PC-3 (cell line): ENCODE measurements at regions not wholly inside any gene's neighbourhood (a gene's known extent, or its start where the extent isn't known, plus 50 kb on each side); places are given as distances from the start of the nearest gene placed in this dataset.

Experiments used
- ATAC-seq: fragments of 200-7000 bp; cut with Tn5 transposase; 2 replicates; pipeline ENCODE4 v1.9.1; 2020; ENCODE audit warnings: mild to moderate bottlenecking, moderate library complexity
- BruUV-seq: library from RNA; stranded (reverse); fragments of 400-500 nt; replicated peaks from 2 replicates; lab custom pipeline; 2021; lab: Mats Ljungman, UMichigan
- CTCF ChIA-PET: fragments of 300-600 bp; sonication (Branson Sonifier 250); formaldehyde crosslinking; loops from one replicate; lab custom pipeline; 2022; ENCODE audit warnings: antibody characterized with exemption; lab: Charles Lee
- POLR2A ChIA-PET: fragments of 300-600 bp; sonication (Branson Sonifier 250); formaldehyde crosslinking; loops from one replicate; lab custom pipeline; 2022; ENCODE audit warnings: antibody characterized with exemption; ENCODE audit not compliant: unreplicated experiment; lab: Charles Lee
- DNase-seq: peaks from one replicate; pipeline ENCODE4 v3.0.0-alpha.2; 2015
- H2AFZ ChIP-seq: fragments of 300-600 bp; sonication (generic); 2 replicates; pipeline ENCODE4 v1.6.0; 2016; ENCODE audit warnings: antibody characterized with exemption, low read length
- H3F3A ChIP-seq: fragments of 300-600 bp; sonication (generic); one replicate; pipeline ENCODE4 v1.6.0; 2017; ENCODE audit warnings: antibody characterized with exemption, low read length, control low read depth, mild to moderate bottlenecking; ENCODE audit not compliant: unreplicated experiment
- H3K27ac ChIP-seq: fragments of 300-600 bp; sonication (generic); 2 replicates; pipeline ENCODE4 v1.5.1; 2016; ENCODE audit warnings: mild to moderate bottlenecking, low read length
- H3K27me3 ChIP-seq: fragments of 300-600 bp; sonication (generic); 2 replicates; pipeline ENCODE4 v1.6.1; 2016; ENCODE audit warnings: low read length, mixed read lengths
- H3K36me3 ChIP-seq: fragments of 300-600 bp; sonication (generic); 2 replicates; pipeline ENCODE4 v1.6.1; 2016; ENCODE audit warnings: low read depth, mixed run types, low read length, mixed read lengths
- H3K4me1 ChIP-seq: fragments of 300-600 bp; sonication (generic); 2 replicates; pipeline ENCODE4 v1.5.1; 2016; ENCODE audit warnings: low read length; ENCODE audit not compliant: insufficient read depth
- H3K4me2 ChIP-seq: fragments of 300-600 bp; sonication (generic); 2 replicates; pipeline ENCODE4 v1.6.0; 2016; ENCODE audit warnings: low read length
- H3K4me3 ChIP-seq: fragments of 300-600 bp; sonication (generic); 2 replicates; pipeline ENCODE4 v1.5.1; 2016; ENCODE audit warnings: mild to moderate bottlenecking, low read length, mixed read lengths
- H3K79me2 ChIP-seq: fragments of 300-600 bp; sonication (generic); 2 replicates; pipeline ENCODE4 v1.6.1; 2017; ENCODE audit warnings: low read length, mixed read lengths
- H3K9ac ChIP-seq: fragments of 300-600 bp; sonication (generic); 2 replicates; pipeline ENCODE4 v1.6.0; 2016; ENCODE audit warnings: mild to moderate bottlenecking, low read length
- H3K9me2 ChIP-seq: fragments of 300-600 bp; sonication (generic); replicated peaks from 2 replicates; pipeline ENCODE4 v1.6.1; 2016; ENCODE audit warnings: mixed run types, low read length, mixed read lengths
- H3K9me3 ChIP-seq: fragments of 300-600 bp; sonication (generic); 2 replicates; pipeline ENCODE4 v1.6.1; 2016; ENCODE audit warnings: low read length, mixed read lengths
- H4K20me1 ChIP-seq: fragments of 300-600 bp; sonication (generic); 2 replicates; pipeline ENCODE4 v1.6.1; 2016; ENCODE audit warnings: low read length, mixed read lengths
- EZH2 ChIP-seq: fragments of 300-600 bp; sonication (generic); IDR thresholded peaks from one replicate; pipeline ENCODE4 v1.6.1; 2017; ENCODE audit warnings: antibody characterized with exemption, mild to moderate bottlenecking, low read length; ENCODE audit not compliant: unreplicated experiment
- EZH2phosphoT487 ChIP-seq: fragments of 300-600 bp; sonication (generic); IDR thresholded peaks from 2 replicates; pipeline ENCODE4 v1.6.1; 2018; ENCODE audit warnings: mild to moderate bottlenecking, antibody characterized with exemption, low read length, borderline replicate concordance
- intact Hi-C: fragments of 100-400 bp; cut with micrococcal nuclease; formaldehyde crosslinking; loops from 2 replicates; pipeline ENCODE4 v1.9.0; 2023
- TF ChIP-seq, protein P1 (sequence below): fragments of 300-600 bp; sonication (generic); conservative IDR thresholded peaks from 2 replicates; pipeline ENCODE4 v1.5.1; 2017; ENCODE audit warnings: antibody characterized with exemption, low read depth, mild to moderate bottlenecking, low read length

DNA sequence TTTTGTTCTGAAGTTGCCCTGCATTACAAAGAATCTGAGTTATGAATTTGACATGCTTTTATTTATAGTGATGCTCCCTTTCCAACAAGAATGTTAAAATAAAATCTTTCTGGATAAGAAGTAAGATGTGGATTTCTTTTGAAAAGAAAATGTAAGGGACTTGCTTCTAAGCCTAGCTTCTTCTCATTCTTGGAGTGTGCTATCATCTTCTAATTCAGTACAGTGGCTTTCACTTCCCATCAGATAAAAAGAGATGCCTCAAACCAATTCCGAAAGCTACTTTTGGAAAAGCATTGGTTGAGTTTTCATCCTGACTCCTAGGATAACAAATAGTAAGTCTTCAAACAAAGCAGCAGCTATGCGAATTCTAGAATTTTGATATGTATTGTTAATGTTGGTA, 197.0 kb upstream of the ZPLD1 start:
- no peaks in the 10 kb centered on the region for H3K79me2 ChIP-seq
- no peaks in the 10 kb centered on the region for H4K20me1 ChIP-seq
- H3K27ac ChIP-seq = peak overlapping the region; percentile 92
- H3K4me3 ChIP-seq = 0 out of 2 replicates have a peak overlapping the region, but pooled peaks have one; percentile 2
- no peak for DNase-seq
- POLR2A ChIA-PET = interaction anchor here (0.6 to 0.7 kb wide), 2 partner anchors 163 to 287 kb away, joined by 3 to 5 read pairs; no protein-coding TSS in a partner anchor
- H3K4me2 ChIP-seq = peak overlapping the region; percentile 59
- H3K4me1 ChIP-seq = peaks cover 56% of the 10 kb centered on the region
- no peaks in the 10 kb centered on the region for H3K9me2 ChIP-seq
- BruUV-seq = TSS peak; percentile 74
- TF ChIP-seq, protein P1, sequence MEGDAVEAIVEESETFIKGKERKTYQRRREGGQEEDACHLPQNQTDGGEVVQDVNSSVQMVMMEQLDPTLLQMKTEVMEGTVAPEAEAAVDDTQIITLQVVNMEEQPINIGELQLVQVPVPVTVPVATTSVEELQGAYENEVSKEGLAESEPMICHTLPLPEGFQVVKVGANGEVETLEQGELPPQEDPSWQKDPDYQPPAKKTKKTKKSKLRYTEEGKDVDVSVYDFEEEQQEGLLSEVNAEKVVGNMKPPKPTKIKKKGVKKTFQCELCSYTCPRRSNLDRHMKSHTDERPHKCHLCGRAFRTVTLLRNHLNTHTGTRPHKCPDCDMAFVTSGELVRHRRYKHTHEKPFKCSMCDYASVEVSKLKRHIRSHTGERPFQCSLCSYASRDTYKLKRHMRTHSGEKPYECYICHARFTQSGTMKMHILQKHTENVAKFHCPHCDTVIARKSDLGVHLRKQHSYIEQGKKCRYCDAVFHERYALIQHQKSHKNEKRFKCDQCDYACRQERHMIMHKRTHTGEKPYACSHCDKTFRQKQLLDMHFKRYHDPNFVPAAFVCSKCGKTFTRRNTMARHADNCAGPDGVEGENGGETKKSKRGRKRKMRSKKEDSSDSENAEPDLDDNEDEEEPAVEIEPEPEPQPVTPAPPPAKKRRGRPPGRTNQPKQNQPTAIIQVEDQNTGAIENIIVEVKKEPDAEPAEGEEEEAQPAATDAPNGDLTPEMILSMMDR = no peak
- TF ChIP-seq EZH2phosphoT487 = no peak
- TF ChIP-seq EZH2 = no peak
- H3K9ac ChIP-seq = peak overlapping the region; percentile 70
- intact Hi-C loops = loop anchor here (1.0 to 2.0 kb wide), 7 partner anchors 61 to 291 kb away; no protein-coding TSS in a partner anchor
- ATAC-seq = no peak
- H3K9me3 ChIP-seq = no peaks in the 10 kb centered on the region
- H3K36me3 ChIP-seq = no peaks in the 10 kb centered on the region
- CTCF ChIA-PET = interaction anchor here (1.0 to 3.1 kb wide), 3 partner anchors 9 to 299 kb away, joined by 4 to 27 read pairs (median 5); no protein-coding TSS in a partner anchor
- H3F3A ChIP-seq = peaks cover 6% of the 10 kb centered on the region
- H3K27me3 ChIP-seq = no peaks in the 10 kb centered on the region
- no peak overlapping the region for H2AFZ ChIP-seq

DNA sequence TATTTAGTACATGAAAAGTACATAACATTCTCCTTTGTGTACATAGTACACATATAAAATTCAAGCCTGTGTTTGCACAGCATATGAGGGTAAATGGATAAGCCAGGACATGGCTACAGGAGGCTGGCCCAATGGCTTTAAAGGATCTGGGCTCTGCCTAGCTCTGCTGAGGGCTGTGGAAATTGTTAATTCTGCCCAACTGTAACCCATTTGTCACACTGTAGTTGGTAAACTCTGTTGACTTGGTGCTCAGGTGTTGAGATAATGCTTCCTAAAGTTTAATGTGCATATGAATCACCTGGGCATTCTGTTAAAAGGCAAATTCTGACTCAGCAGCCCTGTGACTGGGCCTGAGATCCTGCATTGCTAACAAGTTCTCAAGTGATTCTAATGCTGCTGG, 196.5 kb upstream of the ZPLD1 start:
- Histone ChIP-seq H3K27ac (peak overlapping the region; percentile 92), H3K4me2 (peak overlapping the region; percentile 61), H3K9me2 (no peaks in the 10 kb centered on the region), H3K9ac (peak overlapping the region; percentile 70), H3K79me2 (no peaks in the 10 kb centered on the region), H2AFZ (peak overlapping the region; percentile 34), H3F3A (peaks cover 6% of the 10 kb centered on the region), H3K4me3 (peak overlapping the region; percentile 9; the same call in 1 of the 2 replicates), H3K36me3 (no peaks in the 10 kb centered on the region), H3K4me1 (peaks cover 54% of the 10 kb centered on the region), H3K9me3 (no peaks in the 10 kb centered on the region), H4K20me1 (no peaks in the 10 kb centered on the region), H3K27me3 (no peaks in the 10 kb centered on the region)
- CTCF ChIA-PET = interaction anchor here (1.0 to 3.1 kb wide), 3 partner anchors 9 to 298 kb away, joined by 4 to 27 read pairs (median 5); no protein-coding TSS in a partner anchor
- peak; percentile 93 for ATAC-seq
- DNase-seq = peak; percentile 97
- TF ChIP-seq, protein P1 = no peak
- no peak for TF ChIP-seq EZH2phosphoT487
- TF ChIP-seq EZH2 = no peak
- BruUV-seq = no TSS peak
- POLR2A ChIA-PET = interaction anchor here (0.6 kb wide), 1 partner anchor 163 kb away, joined by 5 read pairs; no protein-coding TSS in a partner anchor
- intact Hi-C loops = loop anchor here (1.0 to 2.0 kb wide), 6 partner anchors 61 to 246 kb away; no protein-coding TSS in a partner anchor

GRCh38 chr3:102240720-102241119, 194.1 kb upstream of the ZPLD1 start:
- H3K4me2 ChIP-seq = no peak overlapping the region
- intact Hi-C loops = no loop called here
- no peak for TF ChIP-seq EZH2phosphoT487
- TF ChIP-seq, protein P1 = no peak
- no peak for TF ChIP-seq EZH2
- no peak for ATAC-seq
- H3K9me2 ChIP-seq = no peaks in the 10 kb centered on the region
- no peak overlapping the region for H2AFZ ChIP-seq
- no peaks in the 10 kb centered on the region for H3K27me3 ChIP-seq
- H3K4me1 ChIP-seq = peaks cover 40% of the 10 kb centered on the region
- no peak overlapping the region for H3K9ac ChIP-seq
- no peaks in the 10 kb centered on the region for H3K9me3 ChIP-seq
- peaks cover 6% of the 10 kb centered on the region for H3F3A ChIP-seq
- ChIA-PET POLR2A (no interaction called here), CTCF (no interaction called here)
- no peak overlapping the region for H3K27ac ChIP-seq
- H3K4me3 ChIP-seq = no peak overlapping the region
- no peaks in the 10 kb centered on the region for H3K79me2 ChIP-seq
- no TSS peak for BruUV-seq
- no peaks in the 10 kb centered on the region for H4K20me1 ChIP-seq
- no peak for DNase-seq
- H3K36me3 ChIP-seq = no peaks in the 10 kb centered on the region
